K562 (cell line): ENCODE measurements at regions not wholly inside any gene's neighbourhood (a gene's known extent, or its start where the extent isn't known, plus 50 kb on each side); places are given as distances from the start of the nearest gene placed in this dataset.

Source experiments
- ATAC-seq: fragments of 200-7000 bp; cut with Tn5 transposase; 3 replicates; pipeline ENCODE4 v1.9.1; 2020; ENCODE audit warnings: moderate library complexity
- BruUV-seq: library from RNA; stranded (reverse); fragments of 400-500 nt; replicated peaks from 2 replicates; lab custom pipeline; 2021; lab: Mats Ljungman, UMichigan
- CTCF ChIA-PET: fragments of 300-600 bp; formaldehyde crosslinking; extraction: SDS; loops from one replicate; lab custom pipeline; 2021; ENCODE audit warnings: low intra/inter-chr PET ratio; lab: Yijun Ruan, JAX
- POLR2A ChIA-PET: fragments of 300-600, 350-650 bp; sonication (Branson Sonifier 250); formaldehyde crosslinking; extraction: SDS; loops from one replicate; lab custom pipeline; 2021; ENCODE audit warnings: antibody characterized with exemption, inconsistent platforms; lab: Yijun Ruan, JAX
- DNase-seq, 4 experiments: peaks; one replicate each; pipeline versions ENCODE4 v3.0.0 to v3.0.0-alpha.2; 2011 to 2018; ENCODE audit warnings: low spot score in 3 of 4, mixed read lengths in 3 of 4; ENCODE audit errors: extremely low read depth in 1 of 4
- FAIRE-seq: peaks from 2 replicates; lab custom pipeline; 2011; peaks lifted over from hg19 to GRCh38; lab: Jason Lieb, UNC
- H2AFZ ChIP-seq: 2 replicates; pipeline ENCODE4 v1.6.0; 2011; ENCODE audit warnings: low read depth, low read length, control low read depth, inconsistent platforms
- H3K27ac ChIP-seq: fragments of 200-600 bp; 3 replicates; pipeline ENCODE4 v1.8.0; 2011; ENCODE audit warnings: low read depth, mild to moderate bottlenecking, control low read depth, inconsistent platforms, low read length, moderate library complexity, mixed read lengths; ENCODE audit errors: extremely low read depth
- H3K27me3 ChIP-seq, 2 experiments: fragments of 300-600 bp in 1 of 2; 2 replicates in 1 of 2; 3 replicates in 1 of 2; pipeline versions ENCODE4 v1.6.0 to v1.8.0; 2011; ENCODE audit warnings: inconsistent platforms in 2 of 2, low read length in 2 of 2, mild to moderate bottlenecking in 1 of 2, mixed read lengths in 1 of 2, moderate library complexity in 1 of 2; ENCODE audit not compliant: control insufficient read depth in 2 of 2, insufficient read depth in 2 of 2
- H3K36me3 ChIP-seq: fragments of 300-600 bp; 3 replicates; pipeline ENCODE4 v1.8.0; 2011; ENCODE audit warnings: mild to moderate bottlenecking, low read length, inconsistent platforms; ENCODE audit not compliant: control insufficient read depth, insufficient read depth
- H3K4me1 ChIP-seq, 2 experiments: fragments of 200-600 bp in 1 of 2; replicated peaks in 1 of 2; 2 replicates in 1 of 2; 3 replicates in 1 of 2; pipeline versions ENCODE4 v1.5.1 to v1.8.0; 2011; ENCODE audit warnings: inconsistent platforms in 2 of 2, low read length in 2 of 2, mild to moderate bottlenecking in 1 of 2, mixed read lengths in 1 of 2, moderate library complexity in 1 of 2; ENCODE audit not compliant: control insufficient read depth in 2 of 2, insufficient read depth in 2 of 2
- H3K4me2 ChIP-seq: 2 replicates; pipeline ENCODE4 v1.6.1; 2011; ENCODE audit warnings: low read length, control low read depth, inconsistent platforms, mixed read lengths; ENCODE audit not compliant: insufficient read depth
- H3K4me3 ChIP-seq: fragments of 200-600 bp; sonication (generic), shearing (Covaris generic); 2 replicates; pipeline ENCODE4 v1.5.1; 2016; ENCODE audit warnings: control low read depth, inconsistent platforms
- H3K79me2 ChIP-seq: fragments of 200-600 bp; 3 replicates; pipeline ENCODE4 v1.8.0; 2011; ENCODE audit warnings: low read length, inconsistent platforms; ENCODE audit not compliant: control insufficient read depth, insufficient read depth
- H3K9ac ChIP-seq, 2 experiments: 2 replicates each; pipeline versions ENCODE4 v1.6.0 to v1.6.1; 2011; ENCODE audit warnings: low read depth in 2 of 2, low read length in 2 of 2, control low read depth in 1 of 2, inconsistent platforms in 1 of 2, mild to moderate bottlenecking in 1 of 2, mixed read lengths in 1 of 2; ENCODE audit not compliant: insufficient read depth in 1 of 2
- H3K9me1 ChIP-seq: one replicate; pipeline ENCODE4 v1.6.0; 2011; ENCODE audit warnings: inconsistent platforms, mild to moderate bottlenecking, low read length, moderate library complexity; ENCODE audit not compliant: control insufficient read depth, insufficient read depth
- H3K9me3 ChIP-seq: replicated peaks from 2 replicates; pipeline ENCODE4 v1.5.1; 2011; ENCODE audit warnings: low read depth, low read length, inconsistent platforms; ENCODE audit not compliant: control insufficient read depth, insufficient read depth
- H4K20me1 ChIP-seq: replicated peaks from 2 replicates; pipeline ENCODE4 v1.6.1; 2011; ENCODE audit warnings: low read length, inconsistent platforms, mixed read lengths; ENCODE audit not compliant: control insufficient read depth, insufficient read depth
- BCOR ChIP-seq: fragments of 450-650 bp; IDR thresholded peaks from 2 replicates; pipeline ENCODE4 v1.6.1; 2016
- CREB1 ChIP-seq, 2 experiments: sonication (generic) in 1 of 2; formaldehyde crosslinking in 1 of 2; IDR thresholded peaks; 2 replicates each; pipeline versions ENCODE4 v1.6.1 to v1.8.0; 2012 to 2022; ENCODE audit warnings: inconsistent platforms in 1 of 2, mild to moderate bottlenecking in 1 of 2, missing genetic modification reagents in 1 of 2, moderate library complexity in 1 of 2
- CTCF ChIP-seq, 3 experiments: IDR thresholded peaks in 2 of 3; conservative IDR thresholded peaks in 1 of 3; 2 replicates each; pipeline ENCODE4 v1.5.1; 2011 to 2012; ENCODE audit warnings: low read length in 3 of 3, mild to moderate bottlenecking in 3 of 3, control low read depth in 2 of 3, improper control_type of control experiment in 1 of 3, inconsistent platforms in 1 of 3, low read depth in 1 of 3, mixed read lengths in 1 of 3, moderate library complexity in 1 of 3; ENCODE audit not compliant: insufficient read depth in 2 of 3
- MXD1 ChIP-seq: fragments of 250-450 bp; sonication (Bioruptor Pico); IDR thresholded peaks from 2 replicates; pipeline ENCODE4 v1.8.0; 2021; ENCODE audit warnings: borderline replicate concordance, mild to moderate bottlenecking, moderate library complexity; ENCODE audit not compliant: poor library complexity, severe bottlenecking
- NR1H2 ChIP-seq: sonication (generic); formaldehyde crosslinking; IDR thresholded peaks from 2 replicates; pipeline ENCODE4 v1.4.0; 2020; ENCODE audit warnings: mild to moderate bottlenecking, missing genetic modification reagents
- PHF20 ChIP-seq: fragments of 450-650 bp; IDR thresholded peaks from 2 replicates; pipeline ENCODE4 v1.6.1; 2018; ENCODE audit not compliant: partially characterized antibody
- SAFB ChIP-seq: fragments of 200-400 bp; formaldehyde crosslinking; IDR thresholded peaks from 2 replicates; pipeline ENCODE4 v1.6.1; 2017; ENCODE audit warnings: low read depth, low read length, borderline replicate concordance
- SIN3A ChIP-seq, 2 experiments: fragments of 150-350 bp in 1 of 2; IDR thresholded peaks; 2 replicates each; pipeline ENCODE4 v1.6.1; 2011 to 2016; ENCODE audit warnings: borderline replicate concordance in 2 of 2, low read depth in 2 of 2, low read length in 2 of 2, mild to moderate bottlenecking in 2 of 2, moderate library complexity in 2 of 2; ENCODE audit not compliant: control insufficient read depth in 1 of 2
- TARDBP ChIP-seq: fragments of 450-650 bp; IDR thresholded peaks from 2 replicates; pipeline ENCODE4 v1.6.1; 2016
- TCF3 ChIP-seq: sonication (generic); formaldehyde crosslinking; IDR thresholded peaks from 2 replicates; pipeline ENCODE4 v1.4.0; 2020; ENCODE audit warnings: mild to moderate bottlenecking, missing genetic modification reagents
- in situ Hi-C: fragments of 300-500 bp; cut with MboI; formaldehyde crosslinking; loops from 4 replicates; pipeline ENCODE4 v1.15.0; 2018; ENCODE audit warnings: inconsistent platforms, mixed read lengths
- intact Hi-C: fragments of 100-400 bp; cut with micrococcal nuclease; formaldehyde crosslinking; loops from 2 replicates; pipeline ENCODE4 v1.14.2; 2022
- TF ChIP-seq, protein P1 (sequence below): fragments of 450-650 bp; IDR thresholded peaks from 2 replicates; pipeline ENCODE4 v1.7.1; 2018; ENCODE audit warnings: mild to moderate bottlenecking, low read depth; ENCODE audit not compliant: partially characterized antibody

DNA sequence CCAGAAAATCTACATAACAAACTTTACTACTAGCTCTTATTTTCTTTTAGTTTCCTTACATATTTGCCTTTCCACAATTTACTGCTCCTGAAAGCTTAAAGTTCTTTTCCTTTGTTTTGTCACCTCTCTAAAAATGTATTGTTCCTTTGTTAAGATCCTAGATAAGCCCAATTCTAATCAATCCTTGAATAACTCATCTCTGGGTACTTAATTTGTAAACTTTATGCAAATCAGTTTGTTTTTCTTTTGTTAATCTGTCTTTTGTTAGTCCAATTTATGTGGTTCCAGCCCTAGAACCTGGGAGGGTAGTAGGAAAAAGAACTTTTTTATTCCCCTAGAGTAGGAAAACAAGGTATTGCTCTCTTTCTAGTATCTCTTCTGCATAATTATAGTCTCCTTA is 444.7 kb downstream of the PCDH10 start:
- Histone ChIP-seq H3K27me3 (no peaks in the 10 kb centered on the region), H3K9me1 (no peaks in the 10 kb centered on the region), H3K27ac (no peak overlapping the region), H3K36me3 (no peaks in the 10 kb centered on the region), H2AFZ (no peak overlapping the region), H3K79me2 (no peaks in the 10 kb centered on the region), H3K4me2 (no peak overlapping the region), H3K9me3 (no peaks in the 10 kb centered on the region), H3K4me3 (no peak overlapping the region), H4K20me1 (no peaks in the 10 kb centered on the region)
- intact Hi-C loops, result no loop called here
- in situ Hi-C loops, result no loop called here
- no TSS peak for BruUV-seq
- ATAC-seq (no peak), FAIRE-seq (no peak), DNase-seq (no peak)
- no peak for TF ChIP-seq CREB1 (IDR thresholded peaks at IDR 0.05)
- TF ChIP-seq CREB1 (CRISPR knock-in tag; IDR thresholded peaks at IDR 0.05), result no peak
- no peak for TF ChIP-seq TCF3 (CRISPR knock-in tag)
- no peak for TF ChIP-seq CTCF (IDR thresholded peaks at IDR 0.05 in 2 of 3, conservative IDR thresholded peaks at IDR 0.05 in 1 of 3; ENCODE audit: insufficient read depth in 2 of 3, low read depth in 1 of 3, low read length in 3 of 3)
- TF ChIP-seq, protein P1, sequence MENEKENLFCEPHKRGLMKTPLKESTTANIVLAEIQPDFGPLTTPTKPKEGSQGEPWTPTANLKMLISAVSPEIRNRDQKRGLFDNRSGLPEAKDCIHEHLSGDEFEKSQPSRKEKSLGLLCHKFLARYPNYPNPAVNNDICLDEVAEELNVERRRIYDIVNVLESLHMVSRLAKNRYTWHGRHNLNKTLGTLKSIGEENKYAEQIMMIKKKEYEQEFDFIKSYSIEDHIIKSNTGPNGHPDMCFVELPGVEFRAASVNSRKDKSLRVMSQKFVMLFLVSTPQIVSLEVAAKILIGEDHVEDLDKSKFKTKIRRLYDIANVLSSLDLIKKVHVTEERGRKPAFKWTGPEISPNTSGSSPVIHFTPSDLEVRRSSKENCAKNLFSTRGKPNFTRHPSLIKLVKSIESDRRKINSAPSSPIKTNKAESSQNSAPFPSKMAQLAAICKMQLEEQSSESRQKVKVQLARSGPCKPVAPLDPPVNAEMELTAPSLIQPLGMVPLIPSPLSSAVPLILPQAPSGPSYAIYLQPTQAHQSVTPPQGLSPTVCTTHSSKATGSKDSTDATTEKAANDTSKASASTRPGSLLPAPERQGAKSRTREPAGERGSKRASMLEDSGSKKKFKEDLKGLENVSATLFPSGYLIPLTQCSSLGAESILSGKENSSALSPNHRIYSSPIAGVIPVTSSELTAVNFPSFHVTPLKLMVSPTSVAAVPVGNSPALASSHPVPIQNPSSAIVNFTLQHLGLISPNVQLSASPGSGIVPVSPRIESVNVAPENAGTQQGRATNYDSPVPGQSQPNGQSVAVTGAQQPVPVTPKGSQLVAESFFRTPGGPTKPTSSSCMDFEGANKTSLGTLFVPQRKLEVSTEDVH, result no peak
- no peak for TF ChIP-seq SIN3A (IDR thresholded peaks at IDR 0.05; ENCODE audit: borderline replicate concordance in 2 of 2, control insufficient read depth in 1 of 2, low read depth in 2 of 2, low read length in 2 of 2)
- no peak for TF ChIP-seq BCOR
- TF ChIP-seq MXD1 (CRISPR knock-in tag), result no peak
- TF ChIP-seq SAFB, result no peak
- no peak for TF ChIP-seq NR1H2
- no peak for TF ChIP-seq PHF20
- no peak for TF ChIP-seq TARDBP
- TF ChIP-seq, all 486 proteins: peak for 0
- no peaks in the 10 kb centered on the region; a peak in 1 of 5 replicates for H3K4me1 ChIP-seq
- ChIA-PET POLR2A (no interaction called here), CTCF (no interaction called here)
- H3K9ac ChIP-seq, result no peak overlapping the region
